ENCODE measurements at regions not wholly inside any gene's neighbourhood (a gene's known extent, or its start where the extent isn't known, plus 50 kb on each side); places are given as distances from the start of the nearest gene placed in this dataset.

GRCh38 chr16:87060034-87060986 is 256.9 kb downstream of the C16orf95 start:
- DNase-seq, result no peak

DNA sequence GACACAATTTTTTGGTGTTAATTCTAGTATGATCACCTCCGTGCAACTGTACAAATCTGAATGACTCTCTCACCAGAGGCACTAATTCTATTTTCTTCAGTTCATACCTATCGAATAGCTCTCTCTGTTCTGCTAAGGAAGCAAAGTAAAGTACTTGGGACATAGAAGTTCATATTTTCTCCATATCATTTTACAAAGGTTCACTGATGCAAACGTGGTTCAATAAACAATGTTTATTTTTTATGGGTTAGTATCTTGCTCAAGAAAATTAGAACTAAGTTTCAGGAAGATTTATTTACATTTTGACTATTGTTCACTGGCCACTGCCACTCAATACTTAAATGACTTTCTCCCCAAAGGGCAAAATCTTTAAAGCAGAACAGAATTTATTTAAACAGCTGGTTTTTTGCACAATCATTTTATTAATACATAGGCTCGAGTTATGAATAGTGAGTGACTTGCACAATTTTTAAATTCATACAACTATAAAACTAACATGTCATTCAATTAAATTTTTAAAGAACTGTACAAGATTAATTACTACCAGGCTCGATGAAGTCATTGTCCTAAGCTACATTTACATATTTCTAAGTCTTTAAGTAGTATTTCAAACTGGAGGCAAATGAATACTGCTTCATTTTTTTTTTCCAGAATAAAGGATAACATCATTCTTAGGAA is 255.8 kb downstream of the C16orf95 start:
- DNase-seq, result no peak

GRCh38 chr16:87062569-87063442 is 254.4 kb downstream of the C16orf95 start:
- DNase-seq, result peak; percentile 22

DNA sequence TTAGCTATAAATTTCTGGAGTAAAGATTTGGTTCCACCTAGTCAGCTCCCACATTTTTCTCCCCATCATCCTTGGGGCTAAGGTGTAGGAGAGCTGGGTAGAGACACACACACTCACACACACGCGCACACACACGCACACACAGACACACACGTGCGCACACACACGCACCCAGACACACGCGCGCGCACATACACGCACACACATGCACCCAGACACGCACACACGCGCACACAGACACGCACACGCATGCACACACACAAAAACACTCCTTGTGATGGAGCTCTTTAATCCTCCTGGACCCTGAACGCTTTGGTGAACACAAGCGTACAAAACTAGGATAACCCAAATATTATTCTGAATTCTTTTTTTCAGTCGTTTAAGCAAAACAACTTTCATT is 253.6 kb downstream of the C16orf95 start:
- DNase-seq, result no peak

GRCh38 chr16:87064731-87065445 is 252.3 kb downstream of the C16orf95 start:
- DNase-seq, result no peak

DNA sequence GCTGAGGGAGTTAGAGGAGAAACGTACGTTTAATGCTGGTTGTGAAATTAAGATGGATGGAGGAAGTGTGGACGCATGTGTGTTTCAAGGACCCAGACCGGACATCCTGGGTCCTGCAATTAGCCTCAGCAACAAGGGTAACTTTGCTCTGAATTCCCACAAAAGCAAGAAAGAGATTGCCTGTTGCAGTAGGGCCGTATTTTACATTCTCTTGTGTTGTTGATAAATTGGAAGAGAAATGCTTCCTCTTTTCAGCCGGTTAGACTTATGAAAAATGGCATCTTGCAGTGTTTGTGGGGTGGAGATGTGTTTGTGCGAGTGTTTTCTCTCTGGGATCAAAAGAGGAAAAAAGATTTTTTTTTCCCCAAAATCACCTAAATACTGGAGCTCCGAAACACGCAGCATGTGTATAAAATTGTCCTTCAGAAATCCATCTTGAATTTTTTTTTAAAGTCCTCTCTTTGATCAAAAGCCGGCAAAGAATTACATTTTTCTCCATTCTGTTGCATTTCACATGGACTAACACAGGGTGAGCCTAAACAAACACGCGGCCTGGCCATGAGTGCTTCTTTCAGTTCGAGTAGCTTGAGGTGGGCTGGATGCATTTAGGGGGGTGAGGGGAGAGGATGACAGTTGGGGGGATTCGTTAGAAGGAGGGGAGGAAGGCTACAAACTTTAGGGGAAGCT is 251.6 kb downstream of the C16orf95 start:
- DNase-seq, result no peak

- no peak for DNase-seq
Measured at GRCh38 chr16:87066133-87067002, 250.8 kb downstream of the C16orf95 start.

GRCh38 chr16:87067003-87067556 is 250.1 kb downstream of the C16orf95 start:
- DNase-seq, result no peak

GRCh38 chr16:87067836-87068761 is 249.1 kb downstream of the C16orf95 start:
- DNase-seq, result no peak

- DNase-seq, result no peak
Measured at GRCh38 chr16:87068762-87069150, 248.4 kb downstream of the C16orf95 start.

- no peak for DNase-seq
Measured at GRCh38 chr16:87070657-87071056, 246.5 kb downstream of the C16orf95 start.

DNA sequence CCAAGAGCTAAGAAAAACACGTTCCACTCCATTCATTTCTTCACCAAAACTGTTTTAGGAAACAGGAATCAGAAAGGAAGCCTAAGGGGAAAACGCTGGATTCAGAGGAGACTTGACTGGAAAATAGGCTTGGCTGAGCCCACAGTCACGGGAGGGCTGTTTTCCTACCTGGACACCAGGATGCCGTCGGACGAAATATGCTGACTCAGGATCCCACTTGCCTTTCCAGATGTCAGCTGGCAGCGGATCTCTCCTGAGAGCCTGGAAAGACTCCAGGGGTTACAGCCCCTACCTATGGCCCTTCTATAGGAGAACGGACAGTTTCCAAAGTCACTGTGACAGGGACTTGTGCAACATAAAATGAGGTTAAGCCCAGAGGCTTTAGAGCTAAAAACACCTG is 245.1 kb downstream of the C16orf95 start:
- DNase-seq, result no peak

DNA sequence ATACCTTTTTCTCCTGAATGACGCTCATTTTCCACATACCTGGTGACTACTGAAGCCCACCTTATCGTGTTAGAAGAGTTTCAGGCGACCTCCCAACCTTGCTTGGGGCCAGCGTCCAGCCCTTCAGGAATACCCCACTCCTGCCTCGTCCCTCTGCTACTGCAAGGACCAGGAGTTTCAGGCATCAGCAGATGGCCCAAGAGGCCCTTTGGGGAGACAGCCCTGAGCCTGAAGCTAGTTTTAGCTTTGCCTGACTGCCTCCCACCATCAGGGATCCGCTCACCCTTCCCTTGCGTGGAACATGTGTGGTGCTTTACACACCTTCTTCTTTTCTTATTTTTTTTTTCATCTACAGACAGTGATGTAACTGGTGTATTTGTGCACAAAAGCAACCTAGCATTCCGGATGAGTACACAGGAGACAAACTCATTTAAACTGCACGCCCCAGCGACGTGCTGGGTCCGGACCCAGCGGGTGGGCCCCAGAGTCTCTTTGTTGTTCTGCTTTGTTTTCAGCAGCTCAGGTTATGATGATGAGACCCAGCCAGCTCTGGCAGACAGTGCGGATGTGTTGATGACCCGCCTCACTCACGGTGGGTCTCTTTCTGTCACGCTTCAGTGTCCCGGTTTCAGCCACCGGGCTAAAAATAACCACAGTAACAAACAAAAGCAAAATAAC is 242.4 kb downstream of the C16orf95 start:
- no peak for DNase-seq

DNA sequence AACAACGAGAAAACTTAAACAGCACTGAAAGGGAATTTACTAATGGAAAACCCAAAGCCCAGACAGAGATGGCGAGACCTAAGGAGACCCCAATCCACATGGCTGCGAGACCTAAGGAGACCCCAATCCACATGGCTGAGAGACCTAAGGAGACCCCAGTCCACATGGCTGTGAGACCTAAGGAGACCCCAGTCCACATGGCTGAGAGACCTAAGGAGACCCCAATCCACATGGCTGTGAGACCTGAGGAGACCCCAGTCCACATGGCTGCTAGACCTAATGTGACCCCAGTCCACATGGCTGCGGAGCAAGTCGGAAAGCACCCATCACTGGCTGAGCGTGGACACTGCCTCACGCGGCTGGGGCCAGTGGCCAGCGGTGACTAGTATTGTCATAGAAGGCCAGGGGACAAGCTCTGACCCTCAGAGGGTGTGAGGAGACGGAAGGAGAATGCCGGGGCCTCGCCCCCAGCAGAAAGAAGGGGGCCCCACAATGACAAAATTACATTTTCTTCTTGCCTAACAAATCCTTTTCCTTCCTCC is 241.8 kb downstream of the C16orf95 start:
- no peak for DNase-seq

- DNase-seq, result no peak
Measured at GRCh38 chr16:87076331-87076949, 240.8 kb downstream of the C16orf95 start.

- no peak for DNase-seq
Measured at GRCh38 chr16:87076950-87077749, 240.0 kb downstream of the C16orf95 start.

- no peak for DNase-seq
Measured at GRCh38 chr16:87077750-87078127, 239.5 kb downstream of the C16orf95 start.

Measured in NCI-H1105 (cell line).